GM18502 (cell line): ENCODE measurements at regions not wholly inside any gene's neighbourhood (a gene's known extent, or its start where the extent isn't known, plus 50 kb on each side); places are given as distances from the start of the nearest gene placed in this dataset.

ENCODE experiments used
- ATAC-seq: cut with Tn5 transposase; IDR thresholded peaks from one replicate; pipeline ENCODE4 v1.9.1; 2021; ENCODE audit warnings: mild to moderate bottlenecking; ENCODE audit not compliant: unreplicated experiment, poor library complexity

DNA sequence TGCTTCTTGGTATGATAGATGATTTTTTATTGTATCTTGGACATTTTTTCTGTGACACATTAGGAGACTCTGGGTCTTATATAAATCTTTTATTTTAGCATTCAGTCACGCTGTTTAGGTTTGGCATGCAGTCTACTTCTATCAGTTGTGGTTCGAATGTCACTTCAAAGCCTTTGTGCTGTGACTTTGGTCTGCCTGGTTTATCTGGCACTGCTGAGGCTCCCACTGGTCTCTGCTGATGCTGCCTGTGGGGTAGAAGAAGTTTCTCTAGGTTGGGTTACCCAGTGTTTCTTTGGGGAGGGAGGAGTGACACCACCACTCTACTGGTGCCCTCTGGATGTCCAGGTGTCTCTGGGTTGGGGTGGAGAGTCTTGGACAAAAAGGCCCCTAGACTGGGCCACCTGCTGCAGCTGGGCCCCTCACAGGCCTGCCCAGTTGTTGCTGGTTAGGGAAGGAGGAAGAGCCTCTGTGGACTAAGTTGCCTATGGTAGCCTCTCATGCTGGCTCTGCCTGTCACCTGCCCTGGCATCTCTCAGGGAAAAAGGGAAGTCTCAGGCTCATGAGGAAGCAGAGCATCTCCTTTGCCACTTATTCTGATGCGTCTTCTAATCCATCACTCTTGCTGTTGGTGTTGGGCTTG is 115.4 kb upstream of the HS6ST1 start:
- no peak for ATAC-seq

DNA sequence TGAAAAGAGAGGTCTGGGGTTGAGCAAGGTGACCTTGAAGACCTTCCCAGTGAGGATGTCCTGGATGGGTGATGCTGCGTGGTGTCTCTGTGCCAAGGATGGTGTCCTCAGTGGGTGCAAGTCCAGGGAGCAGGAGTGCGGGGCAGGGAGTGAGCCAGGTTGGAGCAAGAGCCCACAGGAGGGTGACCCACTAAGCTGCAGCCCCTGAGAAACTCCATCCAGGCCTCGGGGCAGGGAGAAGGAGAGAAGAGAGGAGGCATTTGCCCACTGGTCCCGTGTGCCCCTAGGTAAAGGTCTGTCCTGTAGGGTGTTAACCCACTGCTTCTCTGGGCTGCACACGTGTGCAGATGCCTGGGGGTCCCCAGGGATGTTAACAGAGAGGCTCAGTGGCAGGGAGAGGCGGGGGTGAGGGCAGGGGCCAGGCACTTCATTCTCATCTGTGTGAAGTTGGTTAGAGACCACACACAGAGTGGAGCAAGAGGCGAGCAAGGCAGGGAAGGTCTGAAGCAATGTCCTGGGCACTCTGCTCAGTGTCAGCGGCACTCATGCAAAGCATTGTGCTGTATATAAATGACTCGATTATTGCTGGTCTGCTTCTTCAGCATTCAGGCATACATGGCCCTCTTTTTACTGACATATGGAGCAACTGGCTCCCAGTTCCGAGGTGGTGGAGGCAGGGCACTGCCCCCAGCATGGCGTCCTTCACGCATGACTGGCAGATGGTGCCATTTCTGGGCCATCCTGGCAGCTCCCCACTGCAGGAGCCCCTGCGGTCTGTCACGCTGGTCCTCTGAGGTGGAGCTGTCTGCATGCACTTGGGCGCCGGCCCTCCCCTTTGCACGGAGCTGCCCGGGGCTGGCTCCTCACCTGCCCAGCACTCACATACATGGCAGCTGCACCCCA is 117.2 kb upstream of the HS6ST1 start:
- ATAC-seq = no peak

DNA sequence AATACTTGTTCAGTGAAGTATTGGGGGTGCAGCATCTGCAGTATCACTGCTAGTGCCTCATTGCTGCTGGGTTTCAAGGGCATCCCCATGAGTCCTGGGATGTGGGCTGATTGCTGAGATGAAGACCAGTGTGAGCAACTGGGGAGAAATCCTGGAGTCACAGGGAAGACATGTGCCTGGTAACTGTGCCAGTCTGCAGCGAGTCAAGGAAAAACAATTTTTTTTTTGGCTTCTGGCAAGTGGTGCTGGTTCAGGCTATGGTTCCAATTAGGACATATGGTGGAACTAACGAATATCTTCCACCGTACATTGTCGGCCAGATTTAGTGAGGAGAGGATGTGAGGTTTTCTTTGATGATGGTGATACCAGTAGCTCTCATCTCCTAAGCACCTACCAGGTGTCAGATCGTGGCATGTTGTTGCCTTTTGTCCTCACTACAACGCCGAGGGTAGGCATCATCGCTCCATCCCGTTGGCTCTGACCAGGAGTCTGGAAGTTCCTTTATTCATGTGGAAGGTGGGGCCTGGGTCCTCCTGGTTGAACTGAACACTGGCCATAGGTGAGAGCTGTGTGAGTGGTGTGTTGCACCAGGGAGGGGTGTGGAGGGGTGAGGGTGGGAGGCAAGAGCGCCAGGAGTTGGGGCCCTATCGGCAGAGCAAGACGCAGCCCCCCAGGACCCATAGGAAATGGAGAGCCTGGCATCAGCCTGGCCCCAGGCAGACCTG is 118.0 kb upstream of the HS6ST1 start:
- no peak for ATAC-seq

DNA sequence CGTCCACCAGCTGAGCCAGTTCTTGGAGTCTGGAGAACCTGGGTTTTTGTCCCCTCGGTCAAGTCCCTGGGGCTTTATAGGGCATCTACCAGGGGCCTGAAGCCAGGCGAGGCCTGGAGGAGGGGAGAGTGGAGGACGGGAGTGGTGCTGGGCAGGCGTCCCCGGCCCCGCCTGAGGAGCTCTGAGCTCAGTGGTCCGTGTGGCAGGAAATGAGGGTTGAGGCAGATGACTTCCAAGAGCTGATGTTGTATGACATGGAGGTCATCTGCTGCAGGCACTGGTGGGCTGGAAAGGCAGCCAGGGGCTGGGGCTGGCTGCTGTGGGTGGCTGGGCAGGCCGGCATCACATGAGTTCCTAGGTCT is 118.5 kb upstream of the HS6ST1 start:
- ATAC-seq = no peak

DNA sequence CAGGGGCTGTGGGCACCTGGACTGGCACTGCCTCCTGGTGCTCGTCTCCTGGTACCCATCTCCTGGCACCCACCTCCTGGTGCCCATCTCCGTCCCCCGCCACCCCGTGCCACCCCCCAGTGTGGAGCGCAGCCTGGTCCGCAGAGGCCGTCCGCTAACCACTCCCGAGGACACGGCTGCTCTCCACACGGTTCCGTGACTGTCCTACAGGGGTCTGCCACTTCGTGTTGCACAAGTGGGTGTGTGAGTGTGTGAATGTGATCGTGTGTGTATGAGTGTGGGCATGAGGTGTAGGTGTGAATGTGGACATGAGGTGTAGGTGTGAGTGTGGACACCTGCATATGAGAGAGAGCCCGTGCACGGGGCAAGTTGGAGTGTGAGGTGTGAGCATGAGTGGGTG is 119.4 kb upstream of the HS6ST1 start:
- no peak for ATAC-seq

DNA sequence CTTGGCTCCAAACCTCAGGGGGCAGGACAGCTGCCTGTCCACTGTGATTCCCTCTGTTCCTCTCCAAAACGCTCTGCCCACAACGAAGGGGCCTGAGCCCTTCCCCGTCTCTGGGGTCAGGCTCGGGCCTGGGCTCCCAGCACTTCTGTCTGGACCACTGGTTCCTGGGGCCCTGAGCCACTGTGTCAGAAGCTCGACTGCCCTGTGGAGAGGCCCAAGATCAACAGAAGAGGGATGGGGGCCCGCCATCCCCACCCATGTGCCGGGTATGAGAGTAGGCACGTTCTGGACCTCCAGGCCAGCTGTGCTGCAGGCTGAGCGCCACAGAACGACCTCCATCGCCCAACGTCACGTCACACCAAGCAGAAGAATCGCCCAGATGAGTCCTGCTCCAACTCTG is 119.9 kb upstream of the HS6ST1 start:
- ATAC-seq = no peak

DNA sequence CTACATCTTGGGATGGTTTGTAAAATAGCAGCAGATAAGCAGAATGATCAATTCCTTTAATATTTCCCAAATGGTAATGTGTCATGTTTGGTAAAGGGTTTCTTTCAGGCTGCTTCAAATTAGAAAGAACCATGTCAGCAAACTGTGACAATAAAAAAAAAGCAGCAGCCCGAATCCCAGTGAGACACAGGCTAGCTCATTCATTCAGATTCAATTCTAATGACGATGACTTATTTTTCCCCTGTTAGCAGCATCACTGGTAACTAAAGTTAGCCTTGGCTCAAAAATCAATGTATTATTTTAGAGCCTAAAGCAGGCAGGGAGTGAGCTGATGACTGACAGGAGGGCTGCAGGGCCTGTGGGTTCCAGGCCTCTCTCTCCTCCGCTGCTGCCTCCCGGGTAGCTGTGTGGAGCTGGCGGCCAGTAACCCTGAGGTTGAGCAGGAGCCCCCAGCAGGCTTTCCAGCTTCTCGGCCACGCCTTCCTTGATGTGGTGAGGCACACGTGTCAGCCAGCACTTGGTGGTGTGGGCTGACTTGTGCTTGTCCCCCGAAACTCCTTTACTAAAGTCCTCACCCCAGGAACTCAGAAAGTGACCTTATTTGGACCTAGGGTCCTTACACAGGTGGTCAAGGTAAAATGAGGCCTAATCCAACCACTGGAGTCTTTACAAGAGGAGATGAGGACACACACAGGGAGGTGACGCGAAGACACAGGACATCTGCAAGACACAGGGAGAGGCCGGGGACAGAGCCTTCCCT is 120.5 kb upstream of the HS6ST1 start:
- ATAC-seq = no peak

DNA sequence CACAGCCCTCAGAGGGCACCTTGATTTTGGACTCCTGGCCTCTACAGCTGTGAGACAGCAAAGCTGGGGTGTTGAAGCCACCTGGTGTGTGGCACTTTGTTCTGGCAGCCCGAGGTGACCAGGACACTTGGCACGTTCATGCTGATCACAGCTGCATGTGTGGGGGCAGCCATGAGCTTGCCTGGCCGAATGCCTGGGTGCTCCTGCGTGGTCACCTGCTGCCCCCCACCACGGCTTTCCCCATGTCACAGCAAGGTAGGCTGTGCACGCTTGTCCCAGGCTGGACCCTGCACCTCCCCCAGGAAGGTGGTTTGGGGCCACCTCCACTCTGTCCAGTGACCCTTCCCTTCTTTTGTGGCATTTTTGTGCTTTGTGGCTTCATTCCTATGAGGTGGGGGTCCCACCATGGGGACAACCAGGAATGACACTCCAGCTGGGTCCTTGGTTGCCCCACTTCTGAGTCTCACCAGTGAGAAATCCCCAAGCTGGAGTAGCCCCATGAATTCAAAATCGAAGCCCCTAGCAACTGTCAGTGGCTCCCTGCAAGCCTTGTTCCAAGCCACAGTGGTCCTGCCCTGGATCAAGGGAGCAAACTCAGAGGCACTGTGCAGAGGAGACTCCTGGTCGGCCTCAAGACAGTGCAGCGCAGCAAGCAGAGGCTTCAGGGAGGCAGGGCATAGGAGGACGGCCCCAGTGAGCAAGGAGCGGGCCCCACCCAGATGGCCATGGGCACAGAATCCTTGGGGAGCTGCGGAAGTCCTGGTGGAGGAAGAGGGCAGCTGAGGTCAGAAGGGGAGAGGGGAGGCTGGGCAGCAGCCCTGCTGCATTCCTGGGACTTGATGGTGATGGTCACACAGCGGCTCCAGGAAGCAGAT is 121.4 kb upstream of the HS6ST1 start:
- no peak for ATAC-seq

DNA sequence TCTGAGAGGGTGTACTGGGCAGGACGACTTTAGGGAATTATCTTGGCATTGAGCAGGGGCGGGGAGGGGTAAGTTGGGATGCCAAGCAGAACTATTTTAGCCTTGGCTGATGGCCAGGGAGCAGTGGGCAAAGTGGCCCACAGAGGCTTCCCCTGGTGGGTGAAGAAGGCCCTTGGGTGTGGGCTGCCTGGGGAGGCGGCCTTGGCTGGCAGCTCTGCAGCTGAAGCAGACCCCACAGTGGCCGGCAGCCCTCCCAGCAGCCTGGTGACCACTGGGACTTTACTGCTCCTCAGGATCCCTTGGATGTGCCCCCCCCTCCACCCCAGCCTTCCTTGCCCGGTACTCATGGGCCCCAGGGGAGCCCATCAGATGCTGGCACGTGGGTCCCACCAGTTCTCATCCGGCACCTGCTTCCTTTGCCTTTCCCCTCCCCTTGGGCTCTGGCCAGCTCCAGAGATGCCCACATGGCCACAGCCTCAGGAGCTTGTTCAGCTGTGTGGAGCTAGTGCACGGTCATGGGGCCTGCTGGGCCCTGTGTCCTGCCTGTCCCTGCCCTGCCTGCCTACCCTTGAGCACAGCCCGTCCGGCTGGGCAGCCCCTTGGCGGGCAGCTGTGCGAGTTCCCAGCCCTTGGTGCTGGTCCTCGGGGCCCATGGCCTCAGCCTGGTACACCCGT is 122.1 kb upstream of the HS6ST1 start:
- ATAC-seq = no peak

DNA sequence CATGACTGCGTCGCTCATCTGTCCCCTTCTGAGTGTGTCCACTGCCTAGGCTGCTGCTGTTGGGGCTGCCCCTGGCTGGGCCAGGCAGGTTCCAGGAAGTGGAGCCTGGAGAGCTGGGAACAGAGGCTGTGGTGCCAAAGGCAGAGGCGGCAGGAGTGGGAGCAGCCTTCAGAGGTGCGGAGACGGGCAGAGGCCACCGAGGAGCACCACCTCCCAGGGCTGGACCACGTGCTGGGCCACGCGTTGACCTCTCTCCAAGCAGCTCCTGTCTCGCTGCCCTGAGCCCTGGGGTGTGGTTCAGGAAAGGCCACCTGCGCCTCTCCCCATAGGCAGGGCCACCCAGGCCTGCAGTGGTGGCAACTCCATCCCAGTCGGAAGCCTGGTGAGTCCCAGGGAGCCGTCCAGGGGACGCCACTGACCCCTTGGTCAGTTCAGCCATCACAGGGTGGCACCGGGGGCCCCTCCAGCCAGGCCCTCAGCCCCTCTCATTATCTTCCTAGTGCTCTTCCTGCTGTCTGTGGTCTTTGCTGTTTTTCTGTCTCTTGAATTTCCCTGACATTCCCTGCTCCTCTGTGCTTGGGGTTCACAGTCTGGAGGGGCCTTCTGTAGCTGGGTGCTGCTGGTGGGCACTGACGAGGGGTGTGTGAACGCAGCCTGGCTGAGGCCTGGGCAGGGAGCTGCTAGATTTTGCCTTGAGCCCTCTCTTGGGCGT is 122.8 kb upstream of the HS6ST1 start:
- ATAC-seq = no peak

DNA sequence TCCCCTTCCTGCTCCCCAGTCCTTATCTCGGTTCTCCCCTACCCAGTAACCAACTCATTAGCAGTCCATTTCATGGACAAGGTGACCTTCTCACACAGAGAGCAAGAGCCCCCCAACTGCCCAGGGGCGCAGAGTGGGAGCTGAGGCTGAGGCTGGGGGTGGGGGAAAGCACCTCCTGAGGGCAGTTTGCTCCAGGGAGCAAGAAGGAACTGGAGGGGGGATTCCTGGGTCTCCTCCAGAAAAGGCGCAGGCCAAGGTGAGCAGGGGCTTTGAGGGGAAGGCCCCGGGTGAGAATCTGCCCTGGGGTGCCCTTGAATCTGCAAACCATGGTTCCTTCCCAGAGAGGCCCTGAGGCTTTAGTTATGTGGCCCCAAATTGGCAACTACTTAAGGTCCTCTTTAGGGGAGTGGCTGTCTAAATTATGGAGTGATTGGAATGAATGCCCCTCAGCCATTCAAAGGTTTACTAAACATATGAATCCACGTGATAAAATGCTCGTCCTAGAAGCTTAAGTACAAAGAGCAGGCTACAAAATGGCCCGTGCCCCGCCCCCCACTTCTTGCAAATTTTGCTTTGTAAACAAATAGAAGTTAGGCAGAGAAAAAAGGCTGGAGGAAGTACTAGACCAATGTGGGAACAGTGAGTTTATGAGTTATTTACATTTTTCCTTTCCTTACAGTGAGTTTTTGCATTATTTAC is 123.5 kb upstream of the HS6ST1 start:
- ATAC-seq = no peak

DNA sequence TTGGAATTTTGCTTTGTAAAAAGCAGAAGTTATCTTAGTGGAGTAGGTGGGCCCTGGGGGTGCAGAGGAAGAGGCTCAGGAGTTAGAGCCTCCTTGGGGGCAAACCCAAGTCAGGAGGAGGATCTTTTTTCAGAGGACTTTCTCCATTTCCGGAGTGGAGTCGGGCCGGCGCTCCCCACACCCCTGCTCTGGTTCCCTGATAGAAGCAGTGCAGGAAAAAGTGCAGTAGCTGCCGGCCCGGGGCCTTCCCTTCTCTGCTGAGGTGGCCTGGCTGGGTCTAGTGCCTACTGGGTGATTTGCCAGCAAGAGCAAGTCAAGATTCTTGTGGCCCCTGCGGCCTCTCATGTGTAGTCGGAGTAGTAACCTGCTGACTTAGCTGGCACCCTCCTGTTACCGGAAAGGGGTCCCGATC is 124.2 kb upstream of the HS6ST1 start:
- ATAC-seq = no peak

DNA sequence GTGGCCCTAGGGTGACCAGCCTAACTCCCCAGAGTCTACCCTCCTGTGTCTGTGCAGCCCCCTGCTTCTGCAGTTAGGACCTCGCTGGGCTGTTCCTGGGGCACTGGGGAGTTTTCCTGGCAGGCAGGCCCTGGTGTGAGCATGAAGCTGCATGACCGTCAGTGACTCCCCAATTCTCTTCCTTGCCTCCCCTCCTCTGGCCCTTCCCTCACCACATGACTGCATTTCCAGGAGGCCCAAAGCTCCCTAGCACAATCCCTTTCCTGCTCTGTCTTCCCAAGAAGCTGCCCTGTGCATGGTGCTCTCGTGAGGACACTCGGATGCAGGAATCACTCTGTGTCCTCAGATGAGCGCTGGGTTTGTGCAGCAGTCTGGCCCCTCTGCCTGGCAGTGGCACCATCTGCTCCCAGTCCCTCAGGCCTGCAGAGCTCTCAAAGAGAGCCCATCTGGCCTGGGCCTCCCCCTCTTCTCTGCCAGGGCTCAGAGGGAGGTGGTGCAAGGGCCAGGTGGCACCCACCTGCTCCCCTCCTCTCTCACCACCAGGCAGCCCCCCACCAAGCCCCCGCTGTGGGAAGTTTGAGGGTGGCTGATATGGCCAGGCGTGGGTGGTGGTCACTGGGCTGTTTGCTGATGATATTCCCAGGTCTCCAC is 125.6 kb upstream of the HS6ST1 start:
- ATAC-seq = no peak

DNA sequence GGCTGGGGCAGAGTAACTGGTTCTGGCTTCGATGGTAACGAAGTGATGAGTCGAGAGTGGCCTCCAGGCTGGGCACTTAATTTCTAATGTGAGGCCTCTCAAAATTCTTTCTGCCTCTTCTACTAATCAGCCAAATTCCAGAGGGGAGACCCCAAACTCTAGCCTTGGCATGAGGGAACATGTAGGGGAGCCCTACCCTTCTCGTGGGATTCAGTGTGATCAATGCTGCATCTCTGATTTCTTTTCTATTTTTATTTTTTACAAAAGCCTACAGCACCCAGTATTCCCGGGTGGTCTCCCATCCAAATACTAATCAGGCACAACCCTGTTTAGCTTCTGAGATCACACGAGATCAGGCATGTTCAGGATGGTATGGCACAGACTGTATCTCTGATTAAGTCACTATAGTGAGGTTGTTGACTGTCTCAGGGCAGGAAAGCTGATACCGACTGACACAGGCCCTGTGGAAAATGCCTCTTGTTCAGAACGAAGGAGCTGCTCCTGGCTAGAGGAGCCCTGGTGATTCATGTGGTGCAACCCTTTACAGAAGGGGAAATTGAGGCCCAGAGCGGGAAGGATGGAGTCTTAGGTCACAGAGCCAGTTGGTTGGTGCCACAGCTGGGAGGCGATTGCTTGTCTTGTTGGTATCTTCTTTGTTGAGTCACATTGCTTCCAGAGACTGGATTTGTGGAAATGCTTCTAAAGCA is 126.3 kb upstream of the HS6ST1 start:
- no peak for ATAC-seq

DNA sequence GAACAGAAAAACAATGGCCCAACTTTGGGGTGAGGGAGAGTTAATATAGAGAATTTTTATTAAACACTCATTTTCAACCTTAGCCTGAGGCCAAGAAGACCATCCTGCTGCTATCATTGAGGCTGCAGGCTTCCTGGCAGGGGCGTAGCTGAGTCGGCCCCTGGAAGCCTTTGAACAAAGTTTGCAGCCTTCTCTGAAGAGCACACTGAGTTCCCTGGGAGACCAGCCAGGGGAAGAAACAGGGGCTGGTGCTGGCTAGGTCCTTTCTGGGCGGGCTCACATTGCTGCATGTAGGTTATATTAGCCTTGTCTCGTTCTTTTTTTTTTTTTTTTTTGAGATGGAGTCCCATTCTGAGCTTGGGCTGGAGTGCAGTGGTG is 126.8 kb upstream of the HS6ST1 start:
- no peak for ATAC-seq

DNA sequence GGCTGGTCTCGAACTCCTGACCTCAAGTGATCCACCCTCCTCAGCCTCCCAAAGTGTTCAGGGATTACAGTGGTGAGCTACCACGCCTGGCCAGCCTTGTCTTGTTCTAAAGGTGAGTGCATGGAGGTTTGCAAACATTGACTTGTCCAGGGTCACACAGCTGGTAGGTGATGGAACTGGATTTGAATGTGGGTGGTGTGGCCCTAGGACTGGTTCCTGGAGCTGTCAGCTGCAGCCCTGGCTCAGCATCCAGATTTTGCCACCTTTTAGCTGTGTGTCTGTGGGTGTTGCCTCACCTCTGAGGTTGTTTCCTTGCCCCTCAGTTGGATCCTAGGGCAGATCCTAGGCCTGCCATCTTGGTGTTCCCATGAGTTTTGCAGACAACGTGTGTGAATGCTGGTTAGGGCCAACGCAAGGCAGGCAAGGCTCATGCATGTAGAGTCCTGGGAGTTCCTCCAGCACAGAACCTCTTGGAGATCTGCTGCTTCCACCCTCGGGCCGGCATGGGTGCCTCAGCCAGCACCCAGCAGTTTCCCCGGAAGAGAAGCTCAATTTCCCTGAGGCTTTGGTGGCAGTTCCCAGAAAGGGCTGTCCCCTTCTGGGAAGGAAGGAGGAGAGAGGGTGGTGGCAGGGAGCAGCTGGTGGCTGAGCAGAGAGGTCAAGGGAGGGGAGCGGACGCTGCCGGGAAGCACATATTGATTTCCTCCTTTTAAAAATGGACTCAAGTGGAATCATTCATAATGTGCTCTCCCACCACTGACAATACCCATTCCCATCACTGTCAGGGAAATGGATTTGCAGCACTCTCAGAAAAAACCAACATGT is 127.6 kb upstream of the HS6ST1 start:
- no peak for ATAC-seq
